Gastroesophageal sphincter (tissue), 4 donors: ENCODE measurements at regions not wholly inside any gene's neighbourhood (a gene's known extent, or its start where the extent isn't known, plus 50 kb on each side); places are given as distances from the start of the nearest gene placed in this dataset.

Experiments
- ATAC-seq: fragments of 150-250 bp; one replicate; pipeline ENCODE4 v1.9.1; 2016; ENCODE audit warnings: mild to moderate bottlenecking, moderate library complexity
- H3K27ac ChIP-seq, 4 donors: fragments of 200-600 bp; sonication (generic) in 3 of 4; 1 replicate in 3 of 4; 2 replicates in 1 of 4; pipeline ENCODE4 v1.5.1; 2016 to 2019
- H3K27me3 ChIP-seq: fragments of 200-600 bp; sonication (generic); one replicate; pipeline ENCODE4 v1.5.1; 2019
- H3K36me3 ChIP-seq, 2 donors: fragments of 200-600 bp; sonication (generic); one replicate each; pipeline ENCODE4 v1.5.1; 2019; ENCODE audit warnings: control low read depth in 1 of 2
- H3K4me1 ChIP-seq, 3 donors: fragments of 200-600 bp; sonication (generic); 1 replicate in 2 of 3; 2 replicates in 1 of 3; pipeline ENCODE4 v1.5.1; 2016 to 2019; ENCODE audit warnings: control low read depth in 2 of 3
- H3K4me3 ChIP-seq, 2 donors: fragments of 200-600 bp; sonication (generic); one replicate each; pipeline ENCODE4 v1.5.1; 2019; ENCODE audit warnings: mild to moderate bottlenecking in 1 of 2, moderate library complexity in 1 of 2
- H3K9me3 ChIP-seq, 3 donors: fragments of 200-600 bp; sonication (generic); one replicate each; pipeline ENCODE4 v1.5.1; 2017 to 2019; ENCODE audit warnings: control low read depth in 2 of 3
- CTCF ChIP-seq, 4 experiments: fragments of 200-600 bp in 2 of 4; fragments of 450-650 bp in 2 of 4; sonication (generic) in 1 of 4; IDR thresholded peaks; one replicate each; pipeline ENCODE4 v1.5.1; 2017 to 2019; ENCODE audit warnings: antibody characterized with exemption in 4 of 4, mild to moderate bottlenecking in 2 of 4, moderate library complexity in 2 of 4
- EP300 ChIP-seq: sonication (generic); formaldehyde crosslinking; IDR thresholded peaks from one replicate; pipeline ENCODE4 v1.6.1; 2017; ENCODE audit warnings: antibody characterized with exemption, mild to moderate bottlenecking
- POLR2A ChIP-seq, 2 donors: fragments of 450-650 bp; IDR thresholded peaks; one replicate each; pipeline ENCODE4 v1.6.1; 2017; ENCODE audit warnings: antibody characterized with exemption in 2 of 2, mild to moderate bottlenecking in 2 of 2, moderate library complexity in 1 of 2
- POLR2AphosphoS5 ChIP-seq: sonication (generic); formaldehyde crosslinking; IDR thresholded peaks from one replicate; pipeline ENCODE4 v1.6.1; 2017; ENCODE audit warnings: antibody characterized with exemption
- WGBS, 2 donors: methylation state at CpG; one replicate each; pipeline ENCODE4 v1.1.5; 2018; ENCODE audit warnings: low coverage in 1 of 2; 5-methylcytosine and 5-hydroxymethylcytosine counted together

- Histone ChIP-seq H3K27ac (no peak overlapping the region), H3K36me3 (no peaks in the 10 kb centered on the region), H3K27me3 (no peaks in the 10 kb centered on the region), H3K9me3 (no peaks in the 10 kb centered on the region), H3K4me3 (no peak overlapping the region), H3K4me1 (peaks cover 0 to 4% (median 0%) of the 10 kb centered on the region in 3 donors)
- TF ChIP-seq EP300 (no peak), POLR2A (IDR thresholded peaks at IDR 0.05) (no peak)
- WGBS, 2 donors, result 92 to 95% methylated on average over 3 to 4 of the region's 5 CpGs
- no peak for ATAC-seq
These were observed 444.1 kb downstream of the PLPP3 start for GRCh38 chr1:56135069-56135863.

- WGBS, 2 donors, result 60 to 73% methylated on average over 5 to 7 of the region's 7 CpGs
- peaks cover 0 to 4% (median 0%) of the 10 kb centered on the region in 3 donors for H3K4me1 ChIP-seq
- ATAC-seq, result no peak
- no peaks in the 10 kb centered on the region for H3K27me3 ChIP-seq
- TF ChIP-seq CTCF (IDR thresholded peaks at IDR 0.05), result no peak
- no peak for TF ChIP-seq POLR2A (IDR thresholded peaks at IDR 0.05)
- TF ChIP-seq EP300, result no peak
- TF ChIP-seq POLR2AphosphoS5, result no peak
- no peaks in the 10 kb centered on the region for H3K9me3 ChIP-seq
- H3K36me3 ChIP-seq, result no peaks in the 10 kb centered on the region
- H3K4me3 ChIP-seq, result no peak overlapping the region
- H3K27ac ChIP-seq, result no peak overlapping the region
These were observed 445.6 kb downstream of the PLPP3 start for GRCh38 chr1:56133522-56134472.

GRCh38 chr1:56132520-56132919, 446.8 kb downstream of the PLPP3 start:
- TF ChIP-seq POLR2AphosphoS5 (no peak), EP300 (no peak), CTCF (IDR thresholded peaks at IDR 0.05) (no peak), POLR2A (IDR thresholded peaks at IDR 0.05) (no peak)
- Histone ChIP-seq H3K27ac (no peak overlapping the region), H3K27me3 (no peaks in the 10 kb centered on the region), H3K4me1 (peaks cover 0 to 4% (median 0%) of the 10 kb centered on the region in 3 donors), H3K4me3 (no peak overlapping the region), H3K9me3 (no peaks in the 10 kb centered on the region), H3K36me3 (no peaks in the 10 kb centered on the region)
- ATAC-seq, result no peak
- WGBS, 2 donors, result 51 to 53% methylated on average over 3 to 4 of the region's 4 CpGs

DNA sequence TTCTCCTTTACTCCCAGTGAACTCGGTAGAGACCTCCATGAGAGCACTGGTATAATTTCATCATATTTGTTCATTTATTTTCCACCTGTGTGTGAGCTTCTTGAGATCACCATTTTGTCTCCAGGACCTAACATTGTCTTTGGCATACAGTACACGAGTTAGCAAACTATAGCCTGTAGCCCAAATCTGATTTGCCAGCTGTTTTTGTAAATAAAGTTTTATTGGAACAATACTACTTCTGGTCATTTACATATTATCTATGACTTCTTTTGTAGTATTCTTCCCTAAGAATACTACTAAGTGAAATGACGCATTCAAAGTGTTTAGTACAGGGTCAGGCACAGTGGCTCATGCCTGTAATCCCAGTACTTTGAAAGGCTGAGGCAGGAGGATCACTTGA, 449.5 kb downstream of the PLPP3 start:
- H3K4me3 ChIP-seq, result no peak overlapping the region
- no peak for ATAC-seq
- 84 to 96% methylated on average over 3 of the region's 3 CpGs for WGBS, 2 donors
- no peaks in the 10 kb centered on the region for H3K9me3 ChIP-seq
- H3K27me3 ChIP-seq, result no peaks in the 10 kb centered on the region
- no peaks in the 10 kb centered on the region for H3K36me3 ChIP-seq
- TF ChIP-seq POLR2AphosphoS5, result no peak
- TF ChIP-seq EP300, result no peak
- TF ChIP-seq CTCF (IDR thresholded peaks at IDR 0.05), result no peak
- TF ChIP-seq POLR2A (IDR thresholded peaks at IDR 0.05), result no peak
- H3K27ac ChIP-seq, result no peak overlapping the region
- H3K4me1 ChIP-seq, result no peaks in the 10 kb centered on the region

- H3K36me3 ChIP-seq, result no peaks in the 10 kb centered on the region
- TF ChIP-seq POLR2AphosphoS5 (no peak), EP300 (no peak), CTCF (IDR thresholded peaks at IDR 0.05) (no peak), POLR2A (IDR thresholded peaks at IDR 0.05) (no peak)
- 100% methylated on average over 3 of the region's 3 CpGs; no CpG with 5 or more reads in 1 of the 2 donors for WGBS, 2 donors
- H3K27ac ChIP-seq, result no peak overlapping the region
- H3K27me3 ChIP-seq, result no peaks in the 10 kb centered on the region
- no peak for ATAC-seq
- peaks cover 0 to 13% (median 0%) of the 10 kb centered on the region in 3 donors for H3K9me3 ChIP-seq
- no peak overlapping the region for H3K4me3 ChIP-seq
- H3K4me1 ChIP-seq, result no peaks in the 10 kb centered on the region
These were observed 454.0 kb downstream of the PLPP3 start for GRCh38 chr1:56125316-56125715.
